ENCODE measurements at regions not wholly inside any gene's neighbourhood (a gene's known extent, or its start where the extent isn't known, plus 50 kb on each side); places are given as distances from the start of the nearest gene placed in this dataset.

DNA sequence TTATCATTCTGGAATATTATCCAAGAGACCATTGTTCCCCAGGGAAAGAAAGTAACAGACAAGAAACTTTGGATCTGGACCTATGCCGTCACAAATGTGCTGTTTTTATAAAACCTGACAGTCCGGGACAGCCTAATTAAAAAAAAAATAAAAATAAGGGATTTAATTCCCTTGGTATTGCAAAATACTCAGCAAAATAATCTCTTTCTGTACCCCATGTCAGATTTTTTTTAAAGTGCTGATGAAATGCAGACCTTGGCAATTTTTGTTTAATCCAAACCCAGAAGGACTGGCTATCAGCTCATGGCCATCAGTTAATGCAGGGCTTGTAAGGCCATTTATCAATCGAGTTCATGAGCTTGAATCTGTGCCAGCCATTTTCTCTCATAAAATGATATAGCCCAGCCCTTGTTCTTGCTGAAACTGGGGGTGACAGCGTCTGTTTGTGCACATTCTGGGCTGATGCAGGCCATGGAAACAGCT is 162.7 kb upstream of the S1PR3 start:
- no peak for TF ChIP-seq SIN3A (IDR thresholded peaks at IDR 0.05; ENCODE audit: borderline replicate concordance, insufficient read depth, low read length)
- no peak for TF ChIP-seq REST (IDR thresholded peaks at IDR 0.05; ENCODE audit: insufficient read depth in 1 of 2, low read depth in 2 of 2, low read length in 2 of 2)
- no peak for TF ChIP-seq POLR2AphosphoS5 (IDR thresholded peaks at IDR 0.05; ENCODE audit: low read depth, low read length)

DNA sequence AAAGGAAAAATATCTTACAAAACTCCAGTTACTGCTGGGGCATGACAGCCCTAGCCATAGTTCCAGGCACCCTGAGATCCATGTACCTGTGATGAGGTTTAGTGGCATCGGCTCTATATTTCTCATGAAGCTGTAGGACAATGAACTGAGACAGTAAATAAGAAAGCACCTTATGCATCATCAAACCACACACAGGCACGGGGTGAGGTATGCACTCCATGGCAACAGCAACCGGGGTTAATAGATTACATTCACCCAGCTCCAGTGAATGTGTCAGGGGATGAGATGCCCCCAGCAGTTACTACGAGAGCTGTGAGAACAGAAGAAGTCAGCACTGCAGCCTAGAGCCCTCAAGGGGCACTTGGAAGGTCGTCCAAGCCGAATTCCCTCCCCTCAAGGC is 162.0 kb upstream of the S1PR3 start:
- TF ChIP-seq SIN3A (IDR thresholded peaks at IDR 0.05; ENCODE audit: borderline replicate concordance, insufficient read depth, low read length) (no peak), REST (IDR thresholded peaks at IDR 0.05; ENCODE audit: insufficient read depth in 1 of 2, low read depth in 2 of 2, low read length in 2 of 2) (no peak), POLR2AphosphoS5 (IDR thresholded peaks at IDR 0.05; ENCODE audit: low read depth, low read length) (no peak), FOXP2 (optimal IDR thresholded peaks at IDR 0.05; ENCODE audit: borderline replicate concordance, extremely low read depth, extremely low read length, insufficient read depth) (no peak), TAF1 (IDR thresholded peaks at IDR 0.05; ENCODE audit: borderline replicate concordance, insufficient read depth, low read length) (no peak)

DNA sequence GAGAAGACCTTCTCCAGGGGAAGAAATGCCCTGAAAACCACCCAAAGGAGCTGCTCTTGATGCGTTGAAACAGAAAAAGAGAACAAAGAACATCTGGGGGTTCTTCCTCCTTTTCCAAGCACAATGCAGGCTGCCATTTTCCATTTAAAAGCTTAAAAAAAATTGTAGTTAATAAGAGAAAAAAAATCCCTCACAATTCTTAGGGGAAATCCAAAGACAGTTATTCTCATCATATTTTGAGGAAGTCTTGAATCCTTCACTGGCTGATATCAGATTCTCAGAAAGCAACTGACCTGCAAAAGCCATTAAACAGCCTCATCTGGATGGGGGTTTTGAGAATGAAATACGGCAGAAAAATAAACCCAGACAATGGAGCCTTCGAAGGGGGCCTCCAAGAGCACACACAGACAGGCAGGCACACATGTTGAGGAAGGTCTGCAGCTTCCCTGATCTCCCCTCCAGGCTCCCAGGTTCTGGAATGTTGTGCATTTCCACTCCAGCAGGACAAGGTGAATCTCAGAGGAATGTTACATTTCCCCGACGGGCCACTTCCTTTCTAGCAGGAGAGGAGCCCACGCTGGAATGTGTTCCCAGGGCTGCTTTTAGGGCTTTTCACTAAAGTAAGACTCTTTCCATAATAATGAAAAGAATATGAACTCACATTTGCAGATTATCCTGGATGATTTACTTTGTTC is 159.4 kb upstream of the S1PR3 start:
- no peak for TF ChIP-seq SIN3A (IDR thresholded peaks at IDR 0.05; ENCODE audit: borderline replicate concordance, insufficient read depth, low read length)
- TF ChIP-seq POLR2AphosphoS5 (IDR thresholded peaks at IDR 0.05; ENCODE audit: low read depth, low read length): no peak

DNA sequence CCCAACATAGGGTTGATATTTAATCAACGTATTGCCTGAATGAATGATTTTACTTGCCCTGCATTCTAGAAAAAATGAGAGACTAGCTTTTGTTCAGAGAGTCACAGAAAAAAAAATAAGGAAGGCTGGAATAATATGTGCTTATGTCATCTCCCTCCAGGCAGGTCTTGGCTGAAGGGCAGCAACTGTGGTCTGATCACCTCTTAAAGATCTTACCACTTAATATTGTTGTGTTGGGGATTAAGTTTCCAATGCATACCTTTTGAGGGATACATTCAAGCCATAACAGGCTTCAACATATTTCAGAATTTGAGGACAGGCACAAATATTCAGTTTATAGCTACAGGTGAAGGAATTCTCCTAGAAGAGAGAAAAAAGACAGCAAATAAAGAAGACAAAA is 157.3 kb upstream of the S1PR3 start:
- TF ChIP-seq POLR2AphosphoS5 (IDR thresholded peaks at IDR 0.05; ENCODE audit: low read depth, low read length) (no peak), FOXP2 (optimal IDR thresholded peaks at IDR 0.05; ENCODE audit: borderline replicate concordance, extremely low read depth, extremely low read length, insufficient read depth) (no peak), REST (IDR thresholded peaks at IDR 0.05; ENCODE audit: insufficient read depth in 1 of 2, low read depth in 2 of 2, low read length in 2 of 2) (no peak), SIN3A (IDR thresholded peaks at IDR 0.05; ENCODE audit: borderline replicate concordance, insufficient read depth, low read length) (no peak), TAF1 (IDR thresholded peaks at IDR 0.05; ENCODE audit: borderline replicate concordance, insufficient read depth, low read length) (no peak)

GRCh38 chr9:88835038-88835466 is 156.2 kb upstream of the S1PR3 start:
- TF ChIP-seq REST (IDR thresholded peaks at IDR 0.05; ENCODE audit: insufficient read depth in 1 of 2, low read depth in 2 of 2, low read length in 2 of 2) (no peak), SIN3A (IDR thresholded peaks at IDR 0.05; ENCODE audit: borderline replicate concordance, insufficient read depth, low read length) (no peak), FOXP2 (optimal IDR thresholded peaks at IDR 0.05; ENCODE audit: borderline replicate concordance, extremely low read depth, extremely low read length, insufficient read depth) (no peak), TAF1 (IDR thresholded peaks at IDR 0.05; ENCODE audit: borderline replicate concordance, insufficient read depth, low read length) (no peak), POLR2AphosphoS5 (IDR thresholded peaks at IDR 0.05; ENCODE audit: low read depth, low read length) (no peak)

All from PFSK-1 (cell line).